Liver (tissue), 8 donors: ENCODE measurements at regions not wholly inside any gene's neighbourhood (a gene's known extent, or its start where the extent isn't known, plus 50 kb on each side); places are given as distances from the start of the nearest gene placed in this dataset.

Source experiments
- DNase-seq: peaks from one replicate; pipeline ENCODE4 v3.0.0-alpha.2; 2017; ENCODE audit warnings: low spot score
- H3K27ac ChIP-seq, 2 donors: one replicate each; pipeline ENCODE4 v1.7.0; 2013; ENCODE audit warnings: inconsistent platforms in 2 of 2, low read length in 2 of 2, control low read depth in 1 of 2, low read depth in 1 of 2, mild to moderate bottlenecking in 1 of 2
- H3K27me3 ChIP-seq, 4 donors: one replicate each; pipeline versions ENCODE4 v1.6.1 to v1.7.0; 2013; ENCODE audit warnings: low read length in 3 of 4, inconsistent platforms in 1 of 4, mild to moderate bottlenecking in 1 of 4, moderate library complexity in 1 of 4; ENCODE audit not compliant: control insufficient read depth in 4 of 4, insufficient read depth in 4 of 4
- H3K36me3 ChIP-seq, 4 donors: one replicate each; pipeline versions ENCODE4 v1.6.1 to v1.7.0; 2013; ENCODE audit warnings: low read length in 3 of 4, mild to moderate bottlenecking in 3 of 4, low read depth in 1 of 4, moderate library complexity in 1 of 4; ENCODE audit not compliant: control insufficient read depth in 4 of 4, insufficient read depth in 3 of 4
- H3K4me1 ChIP-seq, 4 donors: one replicate each; pipeline versions ENCODE4 v1.6.1 to v1.7.0; 2013; ENCODE audit warnings: low read length in 3 of 4, mild to moderate bottlenecking in 3 of 4, moderate library complexity in 1 of 4; ENCODE audit not compliant: control insufficient read depth in 4 of 4, insufficient read depth in 4 of 4
- H3K4me3 ChIP-seq, 3 donors: one replicate each; pipeline versions ENCODE4 v1.6.1 to v1.7.0; 2013; ENCODE audit warnings: low read length in 3 of 3, control low read depth in 1 of 3, low read depth in 1 of 3, mild to moderate bottlenecking in 1 of 3
- H3K9ac ChIP-seq, 2 donors: one replicate each; pipeline ENCODE4 v1.7.0; 2013; ENCODE audit warnings: low read length in 2 of 2, mild to moderate bottlenecking in 2 of 2, moderate library complexity in 2 of 2, control low read depth in 1 of 2, low read depth in 1 of 2
- H3K9me3 ChIP-seq, 4 donors: one replicate each; pipeline versions ENCODE4 v1.6.1 to v1.7.0; 2013; ENCODE audit warnings: low read length in 3 of 4; ENCODE audit not compliant: control insufficient read depth in 4 of 4
- CTCF ChIP-seq: fragments of 150-350 bp; IDR thresholded peaks from 2 replicates; pipeline ENCODE4 v1.5.1; 2017; ENCODE audit warnings: improper control_type of control experiment, low read depth, low read length; ENCODE audit not compliant: missing input control
- EGR1 ChIP-seq, 2 donors: IDR thresholded peaks; 2 replicates each; pipeline ENCODE4 v1.6.1; 2016 to 2018; ENCODE audit warnings: antibody characterized with exemption in 2 of 2, low read depth in 2 of 2
- FOXA1 ChIP-seq: IDR thresholded peaks from 2 replicates; pipeline ENCODE4 v1.6.1; 2016; ENCODE audit warnings: antibody characterized with exemption
- FOXA2 ChIP-seq: IDR thresholded peaks from 2 replicates; pipeline ENCODE4 v1.6.1; 2016; ENCODE audit warnings: antibody characterized with exemption
- GABPA ChIP-seq, 2 donors: IDR thresholded peaks in 1 of 2; conservative IDR thresholded peaks in 1 of 2; 2 replicates each; pipeline ENCODE4 v1.6.1; 2016; ENCODE audit warnings: antibody characterized with exemption in 2 of 2, mild to moderate bottlenecking in 1 of 2, moderate library complexity in 1 of 2
- HNF4A ChIP-seq, 2 donors: conservative IDR thresholded peaks; 2 replicates each; pipeline ENCODE4 v1.6.1; 2016; ENCODE audit warnings: antibody characterized with exemption in 2 of 2, mild to moderate bottlenecking in 2 of 2
- HNF4G ChIP-seq: IDR thresholded peaks from 2 replicates; pipeline ENCODE4 v1.6.1; 2016; ENCODE audit warnings: antibody characterized with exemption
- JUND ChIP-seq, 2 donors: IDR thresholded peaks; 2 replicates each; pipeline ENCODE4 v1.6.1; 2016; ENCODE audit warnings: antibody characterized with exemption in 2 of 2
- NR2F2 ChIP-seq: IDR thresholded peaks from 2 replicates; pipeline ENCODE4 v1.6.1; 2016; ENCODE audit warnings: antibody characterized with exemption
- RAD21 ChIP-seq, 2 donors: IDR thresholded peaks; 2 replicates each; pipeline ENCODE4 v1.6.1; 2016; ENCODE audit warnings: antibody characterized with exemption in 2 of 2, mild to moderate bottlenecking in 2 of 2
- REST ChIP-seq: IDR thresholded peaks from 2 replicates; pipeline ENCODE4 v1.6.1; 2016; ENCODE audit warnings: antibody characterized with exemption, mild to moderate bottlenecking
- SP1 ChIP-seq: IDR thresholded peaks from 2 replicates; pipeline ENCODE4 v1.6.1; 2018; ENCODE audit warnings: antibody characterized with exemption, mild to moderate bottlenecking
- TAF1 ChIP-seq: conservative IDR thresholded peaks from 2 replicates; pipeline ENCODE4 v1.6.1; 2016; ENCODE audit warnings: antibody characterized with exemption, mild to moderate bottlenecking
- YY1 ChIP-seq: IDR thresholded peaks from 2 replicates; pipeline ENCODE4 v1.6.1; 2016; ENCODE audit warnings: antibody characterized with exemption, mild to moderate bottlenecking
- ZBTB33 ChIP-seq: IDR thresholded peaks from 2 replicates; pipeline ENCODE4 v1.6.1; 2016; ENCODE audit warnings: antibody characterized with exemption
- WGBS: extraction: QIAGEN DNeasy Blood & Tissue Kit; methylation state at CpG from one replicate; pipeline ENCODE4 v1.1.7; 2013; 5-methylcytosine and 5-hydroxymethylcytosine counted together
- TF ChIP-seq, protein P1 (sequence below): IDR thresholded peaks from 2 replicates; pipeline ENCODE4 v1.6.1; 2016; ENCODE audit warnings: antibody characterized with exemption
- donor health status: healthy.
- donor health status: healthy.
- donor health status: healthy.
- donor health status: healthy.
- donor health status: healthy.

DNA sequence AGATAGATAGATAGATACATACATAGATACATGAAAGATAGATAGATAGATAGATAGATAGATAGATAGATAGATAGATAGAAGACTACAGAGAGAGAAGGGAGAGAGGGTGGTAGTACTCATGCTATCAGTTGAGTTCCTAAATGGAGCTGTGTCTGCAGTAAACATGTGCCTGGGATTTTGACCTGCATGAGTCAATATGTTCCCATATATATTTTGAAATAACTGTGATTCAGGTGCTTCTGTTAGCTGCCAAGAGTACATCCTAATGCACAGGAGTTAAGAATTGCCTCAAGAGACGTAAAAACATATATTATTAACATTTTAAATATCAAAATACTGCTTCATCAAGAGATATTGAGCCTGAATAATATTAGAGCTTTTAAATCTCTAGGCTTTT lies 379.4 kb downstream of the GRXCR1 start:
- no peak overlapping the region for H3K27ac ChIP-seq
- H3K9me3 ChIP-seq, result no peaks in the 10 kb centered on the region
- TF ChIP-seq GABPA (IDR thresholded peaks at IDR 0.05 in 1 of 2, conservative IDR thresholded peaks at IDR 0.05 in 1 of 2) (no peak), YY1 (no peak), RAD21 (IDR thresholded peaks at IDR 0.05) (no peak), REST (no peak), JUND (IDR thresholded peaks at IDR 0.05) (no peak), TAF1 (no peak), FOXA2 (no peak), HNF4G (no peak), FOXA1 (no peak), CTCF (no peak), SP1 (no peak)
- TF ChIP-seq, protein P1, sequence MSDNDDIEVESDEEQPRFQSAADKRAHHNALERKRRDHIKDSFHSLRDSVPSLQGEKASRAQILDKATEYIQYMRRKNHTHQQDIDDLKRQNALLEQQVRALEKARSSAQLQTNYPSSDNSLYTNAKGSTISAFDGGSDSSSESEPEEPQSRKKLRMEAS, result no peak
- no peaks in the 10 kb centered on the region for H3K27me3 ChIP-seq
- 16% methylated on average over 1 of the region's 1 CpG for WGBS
- H3K4me3 ChIP-seq, result no peak overlapping the region
- DNase-seq, result no peak
- no peaks in the 10 kb centered on the region for H3K36me3 ChIP-seq
- H3K4me1 ChIP-seq, result no peaks in the 10 kb centered on the region
- no peak overlapping the region for H3K9ac ChIP-seq

GRCh38 chr4:43274376-43274775 lies 381.9 kb downstream of the GRXCR1 start:
- DNase-seq, result no peak
- TF ChIP-seq EGR1 (IDR thresholded peaks at IDR 0.05; ENCODE audit: low read depth in 2 of 2), result no peak
- TF ChIP-seq JUND (IDR thresholded peaks at IDR 0.05), result no peak
- TF ChIP-seq GABPA (IDR thresholded peaks at IDR 0.05 in 1 of 2, conservative IDR thresholded peaks at IDR 0.05 in 1 of 2), result no peak
- TF ChIP-seq RAD21 (IDR thresholded peaks at IDR 0.05), result no peak
- TF ChIP-seq REST, result no peak
- no peak for TF ChIP-seq ZBTB33
- TF ChIP-seq CTCF, result no peak
- no peak for TF ChIP-seq HNF4G
- TF ChIP-seq NR2F2, result no peak
- no peak for TF ChIP-seq YY1
- TF ChIP-seq HNF4A (conservative IDR thresholded peaks at IDR 0.05), result no peak
- TF ChIP-seq FOXA1, result no peak
- TF ChIP-seq FOXA2, result no peak
- TF ChIP-seq SP1, result no peak
- H3K9ac ChIP-seq, result no peak overlapping the region
- no peaks in the 10 kb centered on the region for H3K9me3 ChIP-seq
- H3K27me3 ChIP-seq, result no peaks in the 10 kb centered on the region
- H3K36me3 ChIP-seq, result no peaks in the 10 kb centered on the region
- H3K27ac ChIP-seq, result no peak overlapping the region
- no peak overlapping the region for H3K4me3 ChIP-seq
- WGBS, result 61% methylated on average over 2 of the region's 2 CpGs
- no peaks in the 10 kb centered on the region for H3K4me1 ChIP-seq
